GM20000 (cell line): ENCODE measurements at regions not wholly inside any gene's neighbourhood (a gene's known extent, or its start where the extent isn't known, plus 50 kb on each side); places are given as distances from the start of the nearest gene placed in this dataset.

Experiments
- DNase-seq: peaks from one replicate; pipeline ENCODE4 v3.0.0; 2012; ENCODE audit warnings: low spot score
- TF ChIP-seq, protein P1 (sequence below): IDR thresholded peaks from 2 replicates; pipeline ENCODE4 v1.5.1; 2012; ENCODE audit warnings: mild to moderate bottlenecking, control low read depth; ENCODE audit errors: extremely low read depth, missing control alignments

DNA sequence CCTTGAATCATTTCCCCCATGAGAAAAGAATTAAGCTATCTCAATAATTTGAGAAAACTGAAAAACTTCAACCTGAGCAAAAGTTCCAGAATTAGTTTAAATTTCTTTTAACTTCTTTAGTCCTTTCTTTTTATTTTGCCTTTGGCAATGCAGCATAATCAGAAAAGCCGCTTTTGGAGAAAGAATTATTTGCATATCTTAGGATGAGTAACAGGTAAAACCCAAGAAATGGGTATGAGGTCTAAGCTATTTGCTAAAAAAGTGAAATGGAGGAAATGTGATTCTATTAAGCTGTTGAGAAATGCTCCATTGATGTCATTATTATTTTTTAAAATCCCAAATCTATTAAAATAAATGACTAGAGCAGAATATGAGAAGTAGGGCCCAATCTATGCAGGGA lies 1238.3 kb upstream of the GBE1 start:
- DNase-seq, result no peak
- TF ChIP-seq, protein P1, sequence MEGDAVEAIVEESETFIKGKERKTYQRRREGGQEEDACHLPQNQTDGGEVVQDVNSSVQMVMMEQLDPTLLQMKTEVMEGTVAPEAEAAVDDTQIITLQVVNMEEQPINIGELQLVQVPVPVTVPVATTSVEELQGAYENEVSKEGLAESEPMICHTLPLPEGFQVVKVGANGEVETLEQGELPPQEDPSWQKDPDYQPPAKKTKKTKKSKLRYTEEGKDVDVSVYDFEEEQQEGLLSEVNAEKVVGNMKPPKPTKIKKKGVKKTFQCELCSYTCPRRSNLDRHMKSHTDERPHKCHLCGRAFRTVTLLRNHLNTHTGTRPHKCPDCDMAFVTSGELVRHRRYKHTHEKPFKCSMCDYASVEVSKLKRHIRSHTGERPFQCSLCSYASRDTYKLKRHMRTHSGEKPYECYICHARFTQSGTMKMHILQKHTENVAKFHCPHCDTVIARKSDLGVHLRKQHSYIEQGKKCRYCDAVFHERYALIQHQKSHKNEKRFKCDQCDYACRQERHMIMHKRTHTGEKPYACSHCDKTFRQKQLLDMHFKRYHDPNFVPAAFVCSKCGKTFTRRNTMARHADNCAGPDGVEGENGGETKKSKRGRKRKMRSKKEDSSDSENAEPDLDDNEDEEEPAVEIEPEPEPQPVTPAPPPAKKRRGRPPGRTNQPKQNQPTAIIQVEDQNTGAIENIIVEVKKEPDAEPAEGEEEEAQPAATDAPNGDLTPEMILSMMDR, result no peak

DNA sequence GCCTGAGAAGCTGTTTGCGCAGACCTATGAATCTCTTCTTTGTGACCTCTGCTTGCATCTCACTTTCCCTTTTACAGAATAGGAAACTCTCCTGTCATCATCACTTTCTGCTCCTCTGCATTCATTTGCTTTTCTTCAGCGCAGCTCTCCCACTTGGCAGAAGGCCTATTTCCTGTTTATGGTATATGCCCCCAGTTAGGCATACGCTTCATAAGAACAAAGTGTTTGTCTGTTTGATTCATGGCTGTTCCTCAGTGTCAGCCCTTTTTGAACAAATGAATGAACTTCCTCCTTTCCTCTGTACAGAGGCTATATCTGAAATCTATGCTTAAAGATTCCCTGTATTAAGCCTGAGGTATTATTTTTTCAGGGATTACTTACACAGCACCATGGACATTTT lies 1216.9 kb upstream of the GBE1 start:
- no peak for DNase-seq
- TF ChIP-seq, protein P1, result no peak

DNA sequence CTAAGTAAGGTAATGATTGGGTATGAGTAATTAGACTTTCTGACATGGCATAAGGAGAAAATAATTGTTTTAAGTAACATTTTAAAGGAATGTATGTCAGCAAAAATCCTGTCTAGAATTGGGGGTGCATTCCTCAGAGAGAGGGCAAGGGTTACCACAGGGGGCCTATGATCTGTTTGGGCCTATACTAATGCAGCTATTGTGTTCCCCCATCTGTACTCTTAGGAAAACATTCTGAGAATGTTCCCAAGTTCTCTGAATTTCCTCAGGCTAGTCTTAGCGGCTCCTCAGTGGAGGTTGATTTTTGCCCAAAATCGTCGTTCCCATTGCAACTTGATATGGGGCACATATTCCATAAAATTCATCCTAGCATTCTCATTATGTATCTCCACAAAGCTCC lies 1216.4 kb upstream of the GBE1 start:
- TF ChIP-seq, protein P1, result no peak
- DNase-seq, result no peak

DNA sequence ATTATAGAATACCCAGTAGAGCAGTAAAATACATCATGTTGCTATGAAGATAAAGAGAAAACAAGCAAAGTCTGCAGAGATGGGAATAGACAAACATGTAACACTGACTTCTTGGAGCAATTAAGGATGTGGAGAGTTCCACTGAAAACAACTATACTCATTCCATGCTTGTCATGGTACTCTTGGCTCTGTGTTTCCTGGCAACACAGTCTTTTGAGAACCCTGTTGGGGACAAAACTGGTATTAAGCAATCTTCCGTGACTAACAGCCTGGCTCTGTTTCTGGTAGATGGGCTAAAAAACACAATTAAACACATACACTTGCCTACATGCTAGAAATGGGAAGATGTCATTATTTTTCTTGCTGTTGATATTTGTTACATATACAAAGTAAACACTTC lies 1212.3 kb upstream of the GBE1 start:
- TF ChIP-seq, protein P1, result no peak
- DNase-seq, result no peak

DNA sequence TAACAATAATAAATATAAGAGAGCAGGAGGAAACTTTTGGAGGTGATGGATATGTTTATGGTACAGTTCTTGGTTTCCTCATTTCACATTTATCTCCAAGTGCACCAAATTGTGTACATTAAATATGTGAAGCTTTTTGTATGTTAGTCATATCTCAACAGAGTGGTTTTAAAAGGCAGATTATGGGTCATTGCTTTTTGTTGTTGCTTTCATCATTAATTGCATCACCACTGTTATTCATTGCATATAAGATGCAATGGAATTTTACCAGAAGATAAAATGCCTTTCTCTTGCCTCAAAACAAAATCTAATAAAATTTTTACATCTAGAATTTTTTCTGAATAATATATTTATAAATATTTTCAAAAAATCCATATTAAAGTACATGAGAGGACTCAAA lies 1198.9 kb upstream of the GBE1 start:
- TF ChIP-seq, protein P1, result no peak
- no peak for DNase-seq

DNA sequence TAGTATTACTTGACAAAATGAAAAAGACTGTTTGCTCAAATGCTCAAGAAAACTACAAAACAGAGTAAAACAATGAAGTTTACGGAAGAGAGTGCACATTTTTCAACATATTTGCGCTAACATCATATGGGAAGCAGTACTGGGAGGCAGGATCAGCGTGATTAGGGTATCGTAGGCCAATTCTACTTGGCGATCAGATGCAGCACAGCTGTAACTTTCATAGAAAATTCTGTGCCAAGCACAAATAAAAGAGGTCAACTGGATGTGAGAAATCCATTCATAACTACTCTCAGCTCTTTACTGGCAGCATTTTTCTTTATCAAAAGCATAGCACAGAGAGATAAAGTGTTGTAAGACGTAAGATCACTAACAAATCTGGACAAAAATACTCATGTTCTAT lies 1196.3 kb upstream of the GBE1 start:
- no peak for DNase-seq
- TF ChIP-seq, protein P1, result no peak

DNA sequence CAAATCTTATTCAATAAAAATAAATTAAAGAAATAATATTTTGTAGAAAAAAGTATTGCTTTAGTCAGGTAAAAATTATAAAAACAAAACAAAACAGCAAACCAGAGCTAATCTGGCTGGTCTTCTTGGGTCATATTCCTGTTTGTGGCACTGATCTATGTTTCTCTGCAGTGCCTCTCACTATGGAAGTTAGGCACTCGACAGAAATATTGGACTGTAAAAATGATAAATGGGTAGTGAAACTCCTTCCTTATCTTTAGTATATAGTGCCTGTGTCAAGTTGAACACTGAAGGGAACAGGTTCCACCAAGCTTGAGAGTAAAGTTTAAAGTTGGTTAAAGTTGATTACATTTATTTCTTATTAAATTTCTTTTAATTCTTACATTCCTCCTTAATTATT lies 1195.6 kb upstream of the GBE1 start:
- no peak for DNase-seq

More for the DNA sequence above, 1195.6 kb upstream of the GBE1 start:
- TF ChIP-seq, protein P1, result no peak
